ENCODE measurements at regions not wholly inside any gene's neighbourhood (a gene's known extent, or its start where the extent isn't known, plus 50 kb on each side); places are given as distances from the start of the nearest gene placed in this dataset.

GRCh38 chr1:239732770-239733169 lies 346.4 kb downstream of the CHRM3 start:
- no peak for DNase-seq (ENCODE audit: low spot score)

GRCh38 chr1:239733995-239734394 lies 347.6 kb downstream of the CHRM3 start:
- no peak for DNase-seq (ENCODE audit: low spot score)

- DNase-seq (ENCODE audit: low spot score): no peak
Measured at GRCh38 chr1:239735111-239735510, 348.7 kb downstream of the CHRM3 start.

- no peak for DNase-seq (ENCODE audit: low spot score)
Measured at GRCh38 chr1:239736479-239736878, 350.1 kb downstream of the CHRM3 start.

- DNase-seq (ENCODE audit: low spot score): no peak
Measured at GRCh38 chr1:239739375-239739774, 352.3 kb upstream of the FMN2 start.

- DNase-seq (ENCODE audit: low spot score): no peak
Measured at GRCh38 chr1:239739919-239740318, 351.8 kb upstream of the FMN2 start.

GRCh38 chr1:239742416-239743109 lies 349.1 kb upstream of the FMN2 start:
- no peak for DNase-seq (ENCODE audit: low spot score)

- DNase-seq (ENCODE audit: low spot score): no peak
Measured at GRCh38 chr1:239744851-239745250, 346.8 kb upstream of the FMN2 start.

GRCh38 chr1:239755107-239755912 lies 336.4 kb upstream of the FMN2 start:
- DNase-seq (ENCODE audit: low spot score): no peak

GRCh38 chr1:239757716-239758115 lies 334.0 kb upstream of the FMN2 start:
- DNase-seq (ENCODE audit: low spot score): no peak

GRCh38 chr1:239758756-239759155 lies 332.9 kb upstream of the FMN2 start:
- DNase-seq (ENCODE audit: low spot score): no peak

- no peak for DNase-seq (ENCODE audit: low spot score)
Measured at GRCh38 chr1:239761509-239761908, 330.2 kb upstream of the FMN2 start.

GRCh38 chr1:239763850-239764249 lies 327.8 kb upstream of the FMN2 start:
- DNase-seq (ENCODE audit: low spot score): no peak

- no peak for DNase-seq (ENCODE audit: low spot score)
Measured at GRCh38 chr1:239764546-239764945, 327.1 kb upstream of the FMN2 start.

GRCh38 chr1:239765163-239765562 lies 326.5 kb upstream of the FMN2 start:
- no peak for DNase-seq (ENCODE audit: low spot score)

- DNase-seq (ENCODE audit: low spot score): no peak
Measured at GRCh38 chr1:239771550-239771949, 320.1 kb upstream of the FMN2 start.

GRCh38 chr1:239772446-239772845 lies 319.2 kb upstream of the FMN2 start:
- DNase-seq (ENCODE audit: low spot score): no peak

- no peak for DNase-seq (ENCODE audit: low spot score)
Measured at GRCh38 chr1:239775466-239775865, 316.2 kb upstream of the FMN2 start.

GRCh38 chr1:239778208-239778813 lies 313.4 kb upstream of the FMN2 start:
- DNase-seq (ENCODE audit: low spot score): no peak

GRCh38 chr1:239779962-239780361 lies 311.7 kb upstream of the FMN2 start:
- no peak for DNase-seq (ENCODE audit: low spot score)

- DNase-seq (ENCODE audit: low spot score): no peak
Measured at GRCh38 chr1:239784896-239785295, 306.8 kb upstream of the FMN2 start.

- no peak for DNase-seq (ENCODE audit: low spot score)
Measured at GRCh38 chr1:239785576-239785975, 306.1 kb upstream of the FMN2 start.

- no peak for DNase-seq (ENCODE audit: low spot score)
Measured at GRCh38 chr1:239786464-239786863, 305.2 kb upstream of the FMN2 start.

All from HuH-7.5 (cell line).